ENCODE measurements at regions not wholly inside any gene's neighbourhood (a gene's known extent, or its start where the extent isn't known, plus 50 kb on each side); places are given as distances from the start of the nearest gene placed in this dataset.

DNA sequence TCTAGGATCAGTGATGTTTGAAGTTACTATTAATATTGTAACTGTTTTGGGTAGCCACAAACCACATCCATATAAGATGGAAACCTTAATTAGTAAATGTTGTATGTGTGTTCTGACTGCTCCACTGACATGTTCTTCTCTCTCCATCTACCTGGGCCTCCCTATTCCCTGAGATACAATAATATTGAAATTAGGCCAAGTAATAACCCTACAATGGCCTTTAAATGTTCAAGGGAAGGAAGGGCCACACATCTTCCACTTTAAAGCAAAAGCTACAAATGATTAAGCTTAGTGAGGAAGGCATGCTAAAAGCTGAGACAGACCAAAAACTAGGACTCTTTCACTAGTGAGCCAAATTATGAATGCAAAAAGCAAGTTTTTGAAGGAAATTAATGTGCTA lies 176.4 kb upstream of the ANK3 start:
- Histone ChIP-seq H3F3A (replicated peaks; ENCODE audit: low read depth) (no peaks in the 10 kb centered on the region), H3K79me2 (replicated peaks; ENCODE audit: insufficient read depth) (no peaks in the 10 kb centered on the region), H3K27ac (ENCODE audit: low read depth) (no peak overlapping the region), H3K9me2 (ENCODE audit: insufficient read depth) (no peaks in the 10 kb centered on the region), H4K20me1 (replicated peaks; ENCODE audit: insufficient read depth) (no peaks in the 10 kb centered on the region), H3K4me3 (no peak overlapping the region), H3K4me1 (ENCODE audit: insufficient read depth) (no peaks in the 10 kb centered on the region), H3K36me3 (ENCODE audit: insufficient read depth) (peaks cover 3% of the 10 kb centered on the region; the same call in 1 of the 2 replicates), H3K27me3 (ENCODE audit: insufficient read depth) (no peaks in the 10 kb centered on the region), H3K4me2 (no peak overlapping the region), H2AFZ (no peak overlapping the region)
- Mint-ChIP-seq H3K36me3 (ENCODE audit: low read depth) (peaks cover 29% of the 10 kb centered on the region), H3K4me1 (peaks cover 2% of the 10 kb centered on the region; the same call in 2 of the 3 replicates), H3K27ac (no peak overlapping the region), H3K27me3 (ENCODE audit: insufficient read depth, low read depth, poor library complexity) (peaks cover 3% of the 10 kb centered on the region), H3K4me3 (no peak overlapping the region), H3K9me3 (peaks cover 30% of the 10 kb centered on the region)
- DNase-seq (ENCODE audit: low spot score) (no peak), ATAC-seq (no peak)
- TF ChIP-seq, protein P1, sequence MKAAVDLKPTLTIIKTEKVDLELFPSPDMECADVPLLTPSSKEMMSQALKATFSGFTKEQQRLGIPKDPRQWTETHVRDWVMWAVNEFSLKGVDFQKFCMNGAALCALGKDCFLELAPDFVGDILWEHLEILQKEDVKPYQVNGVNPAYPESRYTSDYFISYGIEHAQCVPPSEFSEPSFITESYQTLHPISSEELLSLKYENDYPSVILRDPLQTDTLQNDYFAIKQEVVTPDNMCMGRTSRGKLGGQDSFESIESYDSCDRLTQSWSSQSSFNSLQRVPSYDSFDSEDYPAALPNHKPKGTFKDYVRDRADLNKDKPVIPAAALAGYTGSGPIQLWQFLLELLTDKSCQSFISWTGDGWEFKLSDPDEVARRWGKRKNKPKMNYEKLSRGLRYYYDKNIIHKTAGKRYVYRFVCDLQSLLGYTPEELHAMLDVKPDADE (IDR thresholded peaks at IDR 0.05), result no peak
- TF ChIP-seq, protein P2, sequence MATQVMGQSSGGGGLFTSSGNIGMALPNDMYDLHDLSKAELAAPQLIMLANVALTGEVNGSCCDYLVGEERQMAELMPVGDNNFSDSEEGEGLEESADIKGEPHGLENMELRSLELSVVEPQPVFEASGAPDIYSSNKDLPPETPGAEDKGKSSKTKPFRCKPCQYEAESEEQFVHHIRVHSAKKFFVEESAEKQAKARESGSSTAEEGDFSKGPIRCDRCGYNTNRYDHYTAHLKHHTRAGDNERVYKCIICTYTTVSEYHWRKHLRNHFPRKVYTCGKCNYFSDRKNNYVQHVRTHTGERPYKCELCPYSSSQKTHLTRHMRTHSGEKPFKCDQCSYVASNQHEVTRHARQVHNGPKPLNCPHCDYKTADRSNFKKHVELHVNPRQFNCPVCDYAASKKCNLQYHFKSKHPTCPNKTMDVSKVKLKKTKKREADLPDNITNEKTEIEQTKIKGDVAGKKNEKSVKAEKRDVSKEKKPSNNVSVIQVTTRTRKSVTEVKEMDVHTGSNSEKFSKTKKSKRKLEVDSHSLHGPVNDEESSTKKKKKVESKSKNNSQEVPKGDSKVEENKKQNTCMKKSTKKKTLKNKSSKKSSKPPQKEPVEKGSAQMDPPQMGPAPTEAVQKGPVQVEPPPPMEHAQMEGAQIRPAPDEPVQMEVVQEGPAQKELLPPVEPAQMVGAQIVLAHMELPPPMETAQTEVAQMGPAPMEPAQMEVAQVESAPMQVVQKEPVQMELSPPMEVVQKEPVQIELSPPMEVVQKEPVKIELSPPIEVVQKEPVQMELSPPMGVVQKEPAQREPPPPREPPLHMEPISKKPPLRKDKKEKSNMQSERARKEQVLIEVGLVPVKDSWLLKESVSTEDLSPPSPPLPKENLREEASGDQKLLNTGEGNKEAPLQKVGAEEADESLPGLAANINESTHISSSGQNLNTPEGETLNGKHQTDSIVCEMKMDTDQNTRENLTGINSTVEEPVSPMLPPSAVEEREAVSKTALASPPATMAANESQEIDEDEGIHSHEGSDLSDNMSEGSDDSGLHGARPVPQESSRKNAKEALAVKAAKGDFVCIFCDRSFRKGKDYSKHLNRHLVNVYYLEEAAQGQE (IDR thresholded peaks at IDR 0.05; ENCODE audit: unreplicated experiment), result no peak
- TF ChIP-seq ZNF114 (CRISPR knock-in tag; IDR thresholded peaks at IDR 0.05) (no peak), STAT1 (IDR thresholded peaks at IDR 0.05; ENCODE audit: unreplicated experiment) (no peak), EZH2phosphoT487 (IDR thresholded peaks at IDR 0.05; ENCODE audit: unreplicated experiment) (no peak), CREB1 (CRISPR knock-in tag; IDR thresholded peaks at IDR 0.05; ENCODE audit: low read depth) (no peak), ZNF331 (CRISPR knock-in tag; IDR thresholded peaks at IDR 0.05; ENCODE audit: low read depth) (no peak), JUNB (IDR thresholded peaks at IDR 0.05; ENCODE audit: unreplicated experiment) (no peak), EZH2 (IDR thresholded peaks at IDR 0.05; ENCODE audit: low read depth, unreplicated experiment) (no peak), NANOG (IDR thresholded peaks at IDR 0.05; ENCODE audit: borderline replicate concordance) (no peak), POLR2AphosphoS5 (IDR thresholded peaks at IDR 0.05; ENCODE audit: low read depth) (no peak)
- TF ChIP-seq, protein P3, sequence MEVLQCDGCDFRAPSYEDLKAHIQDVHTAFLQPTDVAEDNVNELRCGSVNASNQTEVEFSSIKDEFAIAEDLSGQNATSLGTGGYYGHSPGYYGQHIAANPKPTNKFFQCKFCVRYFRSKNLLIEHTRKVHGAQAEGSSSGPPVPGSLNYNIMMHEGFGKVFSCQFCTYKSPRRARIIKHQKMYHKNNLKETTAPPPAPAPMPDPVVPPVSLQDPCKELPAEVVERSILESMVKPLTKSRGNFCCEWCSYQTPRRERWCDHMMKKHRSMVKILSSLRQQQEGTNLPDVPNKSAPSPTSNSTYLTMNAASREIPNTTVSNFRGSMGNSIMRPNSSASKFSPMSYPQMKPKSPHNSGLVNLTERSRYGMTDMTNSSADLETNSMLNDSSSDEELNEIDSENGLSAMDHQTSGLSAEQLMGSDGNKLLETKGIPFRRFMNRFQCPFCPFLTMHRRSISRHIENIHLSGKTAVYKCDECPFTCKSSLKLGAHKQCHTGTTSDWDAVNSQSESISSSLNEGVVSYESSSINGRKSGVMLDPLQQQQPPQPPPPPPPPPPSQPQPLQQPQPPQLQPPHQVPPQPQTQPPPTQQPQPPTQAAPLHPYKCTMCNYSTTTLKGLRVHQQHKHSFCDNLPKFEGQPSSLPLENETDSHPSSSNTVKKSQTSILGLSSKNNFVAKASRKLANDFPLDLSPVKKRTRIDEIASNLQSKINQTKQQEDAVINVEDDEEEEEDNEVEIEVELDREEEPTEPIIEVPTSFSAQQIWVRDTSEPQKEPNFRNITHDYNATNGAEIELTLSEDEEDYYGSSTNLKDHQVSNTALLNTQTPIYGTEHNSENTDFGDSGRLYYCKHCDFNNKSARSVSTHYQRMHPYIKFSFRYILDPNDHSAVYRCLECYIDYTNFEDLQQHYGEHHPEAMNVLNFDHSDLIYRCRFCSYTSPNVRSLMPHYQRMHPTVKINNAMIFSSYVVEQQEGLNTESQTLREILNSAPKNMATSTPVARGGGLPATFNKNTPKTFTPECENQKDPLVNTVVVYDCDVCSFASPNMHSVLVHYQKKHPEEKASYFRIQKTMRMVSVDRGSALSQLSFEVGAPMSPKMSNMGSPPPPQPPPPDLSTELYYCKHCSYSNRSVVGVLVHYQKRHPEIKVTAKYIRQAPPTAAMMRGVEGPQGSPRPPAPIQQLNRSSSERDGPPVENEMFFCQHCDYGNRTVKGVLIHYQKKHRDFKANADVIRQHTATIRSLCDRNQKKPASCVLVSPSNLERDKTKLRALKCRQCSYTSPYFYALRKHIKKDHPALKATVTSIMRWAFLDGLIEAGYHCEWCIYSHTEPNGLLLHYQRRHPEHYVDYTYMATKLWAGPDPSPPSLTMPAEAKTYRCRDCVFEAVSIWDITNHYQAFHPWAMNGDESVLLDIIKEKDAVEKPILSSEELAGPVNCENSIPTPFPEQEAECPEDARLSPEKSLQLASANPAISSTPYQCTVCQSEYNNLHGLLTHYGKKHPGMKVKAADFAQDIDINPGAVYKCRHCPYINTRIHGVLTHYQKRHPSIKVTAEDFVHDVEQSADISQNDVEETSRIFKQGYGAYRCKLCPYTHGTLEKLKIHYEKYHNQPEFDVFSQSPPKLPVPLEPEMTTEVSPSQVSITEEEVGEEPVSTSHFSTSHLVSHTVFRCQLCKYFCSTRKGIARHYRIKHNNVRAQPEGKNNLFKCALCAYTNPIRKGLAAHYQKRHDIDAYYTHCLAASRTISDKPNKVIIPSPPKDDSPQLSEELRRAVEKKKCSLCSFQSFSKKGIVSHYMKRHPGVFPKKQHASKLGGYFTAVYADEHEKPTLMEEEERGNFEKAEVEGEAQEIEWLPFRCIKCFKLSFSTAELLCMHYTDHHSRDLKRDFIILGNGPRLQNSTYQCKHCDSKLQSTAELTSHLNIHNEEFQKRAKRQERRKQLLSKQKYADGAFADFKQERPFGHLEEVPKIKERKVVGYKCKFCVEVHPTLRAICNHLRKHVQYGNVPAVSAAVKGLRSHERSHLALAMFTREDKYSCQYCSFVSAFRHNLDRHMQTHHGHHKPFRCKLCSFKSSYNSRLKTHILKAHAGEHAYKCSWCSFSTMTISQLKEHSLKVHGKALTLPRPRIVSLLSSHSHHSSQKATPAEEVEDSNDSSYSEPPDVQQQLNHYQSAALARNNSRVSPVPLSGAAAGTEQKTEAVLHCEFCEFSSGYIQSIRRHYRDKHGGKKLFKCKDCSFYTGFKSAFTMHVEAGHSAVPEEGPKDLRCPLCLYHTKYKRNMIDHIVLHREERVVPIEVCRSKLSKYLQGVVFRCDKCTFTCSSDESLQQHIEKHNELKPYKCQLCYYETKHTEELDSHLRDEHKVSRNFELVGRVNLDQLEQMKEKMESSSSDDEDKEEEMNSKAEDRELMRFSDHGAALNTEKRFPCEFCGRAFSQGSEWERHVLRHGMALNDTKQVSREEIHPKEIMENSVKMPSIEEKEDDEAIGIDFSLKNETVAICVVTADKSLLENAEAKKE (CRISPR knock-in tag; IDR thresholded peaks at IDR 0.05), result no peak
- TF ChIP-seq, protein P4, sequence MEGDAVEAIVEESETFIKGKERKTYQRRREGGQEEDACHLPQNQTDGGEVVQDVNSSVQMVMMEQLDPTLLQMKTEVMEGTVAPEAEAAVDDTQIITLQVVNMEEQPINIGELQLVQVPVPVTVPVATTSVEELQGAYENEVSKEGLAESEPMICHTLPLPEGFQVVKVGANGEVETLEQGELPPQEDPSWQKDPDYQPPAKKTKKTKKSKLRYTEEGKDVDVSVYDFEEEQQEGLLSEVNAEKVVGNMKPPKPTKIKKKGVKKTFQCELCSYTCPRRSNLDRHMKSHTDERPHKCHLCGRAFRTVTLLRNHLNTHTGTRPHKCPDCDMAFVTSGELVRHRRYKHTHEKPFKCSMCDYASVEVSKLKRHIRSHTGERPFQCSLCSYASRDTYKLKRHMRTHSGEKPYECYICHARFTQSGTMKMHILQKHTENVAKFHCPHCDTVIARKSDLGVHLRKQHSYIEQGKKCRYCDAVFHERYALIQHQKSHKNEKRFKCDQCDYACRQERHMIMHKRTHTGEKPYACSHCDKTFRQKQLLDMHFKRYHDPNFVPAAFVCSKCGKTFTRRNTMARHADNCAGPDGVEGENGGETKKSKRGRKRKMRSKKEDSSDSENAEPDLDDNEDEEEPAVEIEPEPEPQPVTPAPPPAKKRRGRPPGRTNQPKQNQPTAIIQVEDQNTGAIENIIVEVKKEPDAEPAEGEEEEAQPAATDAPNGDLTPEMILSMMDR (conservative IDR thresholded peaks at IDR 0.05; ENCODE audit: low read depth in 2 of 2), result no peak

All from GM23338 (cell line).